ENCODE measurements at regions not wholly inside any gene's neighbourhood (a gene's known extent, or its start where the extent isn't known, plus 50 kb on each side); places are given as distances from the start of the nearest gene placed in this dataset.

DNA sequence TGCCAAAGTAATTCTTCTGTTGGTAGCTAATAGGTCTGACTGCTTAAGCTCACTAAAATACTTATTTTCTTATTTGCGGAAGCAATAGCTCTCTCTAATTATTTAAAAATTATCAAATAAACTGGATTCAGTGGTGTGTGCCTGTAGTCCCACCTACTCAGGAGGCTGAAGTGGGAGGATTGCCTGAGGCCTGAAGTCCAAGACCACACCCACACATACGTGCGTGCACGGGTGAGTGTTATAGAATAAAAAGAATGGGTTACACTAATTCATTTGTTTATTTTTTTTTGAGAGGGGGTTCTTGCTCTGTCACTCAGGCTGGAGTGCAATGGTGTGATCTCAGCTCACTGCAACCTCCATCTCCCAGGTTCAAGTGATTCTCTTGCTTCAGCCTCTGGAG, 94.2 kb upstream of the HNRNPU start:
- H3K4me1 ChIP-seq, result peaks cover under 1 to 16% of the 10 kb centered on the region in 2 donors
- no peak overlapping the region for H3K27ac ChIP-seq
- TF ChIP-seq, protein P1, sequence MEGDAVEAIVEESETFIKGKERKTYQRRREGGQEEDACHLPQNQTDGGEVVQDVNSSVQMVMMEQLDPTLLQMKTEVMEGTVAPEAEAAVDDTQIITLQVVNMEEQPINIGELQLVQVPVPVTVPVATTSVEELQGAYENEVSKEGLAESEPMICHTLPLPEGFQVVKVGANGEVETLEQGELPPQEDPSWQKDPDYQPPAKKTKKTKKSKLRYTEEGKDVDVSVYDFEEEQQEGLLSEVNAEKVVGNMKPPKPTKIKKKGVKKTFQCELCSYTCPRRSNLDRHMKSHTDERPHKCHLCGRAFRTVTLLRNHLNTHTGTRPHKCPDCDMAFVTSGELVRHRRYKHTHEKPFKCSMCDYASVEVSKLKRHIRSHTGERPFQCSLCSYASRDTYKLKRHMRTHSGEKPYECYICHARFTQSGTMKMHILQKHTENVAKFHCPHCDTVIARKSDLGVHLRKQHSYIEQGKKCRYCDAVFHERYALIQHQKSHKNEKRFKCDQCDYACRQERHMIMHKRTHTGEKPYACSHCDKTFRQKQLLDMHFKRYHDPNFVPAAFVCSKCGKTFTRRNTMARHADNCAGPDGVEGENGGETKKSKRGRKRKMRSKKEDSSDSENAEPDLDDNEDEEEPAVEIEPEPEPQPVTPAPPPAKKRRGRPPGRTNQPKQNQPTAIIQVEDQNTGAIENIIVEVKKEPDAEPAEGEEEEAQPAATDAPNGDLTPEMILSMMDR (IDR thresholded peaks at IDR 0.05), result no peak
- intact Hi-C loops (cut with DNase I), result no loop called here
- H3K4me3 ChIP-seq, result no peak overlapping the region
- no peaks in the 10 kb centered on the region for H3K9me3 ChIP-seq
- no peaks in the 10 kb centered on the region for H3K27me3 ChIP-seq
- DNase-seq (ENCODE audit: low spot score in 2 of 2), result no peak
- no peaks in the 10 kb centered on the region for H3K36me3 ChIP-seq

- peaks cover 0 to 7% of the 10 kb centered on the region in 2 donors for H3K4me1 ChIP-seq
- DNase-seq (ENCODE audit: low spot score in 2 of 2), result no peak
- H3K36me3 ChIP-seq, result no peaks in the 10 kb centered on the region
- no peak overlapping the region for H3K4me3 ChIP-seq
- H3K27me3 ChIP-seq, result no peaks in the 10 kb centered on the region
- no peak overlapping the region for H3K27ac ChIP-seq
- TF ChIP-seq, protein P1 (IDR thresholded peaks at IDR 0.05), result no peak
- intact Hi-C loops (cut with DNase I), result no loop called here
- no peaks in the 10 kb centered on the region for H3K9me3 ChIP-seq
Measured at GRCh38 chr1:244957525-244957924, 93.2 kb upstream of the HNRNPU start.

GRCh38 chr1:244957122-244957521, 92.8 kb upstream of the HNRNPU start:
- Histone ChIP-seq H3K36me3 (no peaks in the 10 kb centered on the region), H3K9me3 (no peaks in the 10 kb centered on the region), H3K27me3 (no peaks in the 10 kb centered on the region), H3K4me3 (no peak overlapping the region), H3K4me1 (peaks cover 0 to 3% of the 10 kb centered on the region in 2 donors), H3K27ac (no peak overlapping the region)
- no peak for DNase-seq (ENCODE audit: low spot score in 2 of 2)
- TF ChIP-seq, protein P1 (IDR thresholded peaks at IDR 0.05), result no peak
- intact Hi-C loops (cut with DNase I), result no loop called here

DNA sequence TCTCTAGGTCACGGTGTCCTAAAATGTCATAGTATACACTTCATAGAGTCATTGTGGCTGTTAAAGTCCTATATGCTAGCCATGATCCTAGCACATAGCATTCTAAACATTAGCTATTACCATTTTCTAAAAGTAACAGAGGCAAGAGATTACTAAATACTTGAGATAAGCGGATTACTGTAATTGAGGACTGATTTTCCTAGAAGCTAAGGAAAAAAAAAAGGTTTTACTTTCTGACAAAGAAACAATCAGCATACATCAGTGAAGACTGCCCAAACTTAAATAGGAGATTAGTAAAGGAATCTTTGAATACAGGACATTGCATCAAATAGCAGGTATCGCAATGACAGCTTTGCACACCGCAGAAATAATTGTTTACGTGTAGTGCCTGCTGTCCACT, 91.3 kb upstream of the HNRNPU start:
- Histone ChIP-seq H3K9me3 (no peaks in the 10 kb centered on the region), H3K4me1 (peaks cover 0 to 2% of the 10 kb centered on the region in 2 donors), H3K4me3 (no peak overlapping the region), H3K27me3 (no peaks in the 10 kb centered on the region), H3K27ac (no peak overlapping the region), H3K36me3 (no peaks in the 10 kb centered on the region)
- TF ChIP-seq, protein P1 (IDR thresholded peaks at IDR 0.05), result no peak
- intact Hi-C loops (cut with DNase I), result no loop called here
- DNase-seq (ENCODE audit: low spot score in 2 of 2), result no peak

GRCh38 chr1:244954359-244954758, 90.0 kb upstream of the HNRNPU start:
- DNase-seq (ENCODE audit: low spot score in 2 of 2), result no peak
- Histone ChIP-seq H3K27me3 (no peaks in the 10 kb centered on the region), H3K4me3 (no peak overlapping the region), H3K36me3 (no peaks in the 10 kb centered on the region), H3K9me3 (no peaks in the 10 kb centered on the region), H3K27ac (no peak overlapping the region), H3K4me1 (peaks cover 0 to 2% of the 10 kb centered on the region in 2 donors)
- intact Hi-C loops (cut with DNase I), result no loop called here
- TF ChIP-seq, protein P1 (IDR thresholded peaks at IDR 0.05), result no peak

DNA sequence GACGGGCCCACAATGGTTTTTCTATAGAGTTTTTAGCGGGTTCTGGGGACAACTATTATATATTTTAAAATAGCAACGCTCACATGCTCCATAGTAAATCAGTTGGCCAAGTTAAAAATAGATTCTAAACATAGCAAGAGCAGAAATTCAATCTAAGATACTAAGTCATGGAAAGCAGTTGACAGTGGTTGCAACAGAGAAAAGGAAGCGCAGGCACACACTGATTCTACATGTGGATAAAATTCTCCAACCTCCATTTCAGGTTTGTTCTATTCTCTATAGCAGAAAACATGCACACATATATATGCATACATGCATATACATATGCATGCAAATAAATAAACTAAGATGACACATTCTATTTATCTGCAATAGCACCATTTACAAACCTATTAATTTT, 89.6 kb upstream of the HNRNPU start:
- Histone ChIP-seq H3K36me3 (no peaks in the 10 kb centered on the region), H3K4me1 (peaks cover 0 to 2% of the 10 kb centered on the region in 2 donors), H3K27me3 (no peaks in the 10 kb centered on the region), H3K9me3 (no peaks in the 10 kb centered on the region), H3K27ac (no peak overlapping the region), H3K4me3 (no peak overlapping the region)
- TF ChIP-seq, protein P1 (IDR thresholded peaks at IDR 0.05), result no peak
- no peak for DNase-seq (ENCODE audit: low spot score in 2 of 2)
- intact Hi-C loops (cut with DNase I), result no loop called here

Measured in ascending aorta (tissue), 2 donors.